Ovary (tissue), 7 donors: ENCODE measurements at regions not wholly inside any gene's neighbourhood (a gene's known extent, or its start where the extent isn't known, plus 50 kb on each side); places are given as distances from the start of the nearest gene placed in this dataset.

Experiments
- DNase-seq, 5 donors: peaks; one replicate each; pipeline ENCODE4 v3.0.0-alpha.2; 2019 to 2020
- H3K27ac ChIP-seq, 2 donors: fragments of 200-600 bp; one replicate each; pipeline versions ENCODE4 v1.5.1 to v1.8.0; 2019 to 2022
- H3K27me3 ChIP-seq: fragments of 200-600 bp; one replicate; pipeline ENCODE4 v1.8.0; 2022
- H3K36me3 ChIP-seq: fragments of 200-600 bp; sonication (generic); one replicate; pipeline ENCODE4 v1.5.1; 2019
- H3K4me1 ChIP-seq: one replicate; pipeline ENCODE4 v1.8.1; 2013; ENCODE audit warnings: mild to moderate bottlenecking, moderate library complexity; ENCODE audit not compliant: insufficient read depth
- H3K4me3 ChIP-seq: fragments of 200-600 bp; sonication (generic); one replicate; pipeline ENCODE4 v1.5.1; 2017
- H3K9me3 ChIP-seq, 2 donors: fragments of 200-600 bp in 1 of 2; sonication (generic) in 1 of 2; one replicate each; pipeline versions ENCODE4 v1.5.1 to v1.8.1; 2013 to 2019; ENCODE audit warnings: mild to moderate bottlenecking in 1 of 2, moderate library complexity in 1 of 2
- CTCF ChIP-seq, 3 donors: fragments of 450-650 bp in 2 of 3; fragments of 200-600 bp in 1 of 3; IDR thresholded peaks; one replicate each; pipeline versions ENCODE4 v1.5.1 to v1.8.0; 2016 to 2022; ENCODE audit warnings: antibody characterized with exemption in 3 of 3, mild to moderate bottlenecking in 1 of 3
- EP300 ChIP-seq: sonication (generic); formaldehyde crosslinking; IDR thresholded peaks from one replicate; pipeline ENCODE4 v1.6.1; 2017; ENCODE audit warnings: antibody characterized with exemption
- POLR2A ChIP-seq: fragments of 450-650 bp; IDR thresholded peaks from one replicate; pipeline ENCODE4 v1.6.1; 2017; ENCODE audit warnings: antibody characterized with exemption, mild to moderate bottlenecking, moderate library complexity
- whole genome bisulfite sequencing, 3 donors: extraction: QIAGEN DNeasy Blood & Tissue Kit in 1 of 3; methylation state at CpG; one replicate each; pipeline versions ENCODE4 v1.1.5 to v1.1.7; 2013 to 2017; 5-methylcytosine and 5-hydroxymethylcytosine counted together
- intact Hi-C, 4 donors: fragments of 100-400 bp; cut with DNase I; formaldehyde crosslinking; loops; one replicate each; pipeline versions ENCODE4 v1.11.0 to v1.15.1; 2022 to 2023
- donor health status: DM: no; HTN: no; CAD: no; lungs with moderate emphysema.
- donor health status: DM: no; HTN: no; CAD: no.
- donor health status: Bipolar disorder and iron deficiency.
- donor health status: DM: no; HTN: no; CAD: no.
- donor health status: DM: yes; HTN: yes; CAD: no.

DNA sequence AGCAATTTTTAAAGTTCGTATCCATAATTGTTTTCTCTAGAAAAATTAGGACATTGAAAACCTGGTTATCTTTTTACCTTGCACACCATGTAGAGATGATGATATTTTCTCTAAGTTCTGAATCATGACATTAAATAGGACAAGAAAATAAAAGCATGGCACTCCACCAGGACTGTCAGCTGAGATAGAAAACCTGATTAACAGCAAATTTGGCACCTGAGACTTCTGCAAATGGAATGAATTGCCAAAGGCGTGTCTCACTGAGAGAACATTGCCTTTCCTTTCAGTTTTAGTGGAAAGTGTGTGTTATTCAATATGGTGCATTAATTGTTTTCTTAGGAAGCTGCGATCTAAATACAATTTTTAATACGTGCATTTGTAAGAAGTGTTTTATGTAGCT lies 164.7 kb downstream of the LRRC30 start:
- Histone ChIP-seq H3K27ac (no peak overlapping the region), H3K27me3 (no peaks in the 10 kb centered on the region), H3K9me3 (no peaks in the 10 kb centered on the region), H3K4me1 (no peaks in the 10 kb centered on the region), H3K4me3 (no peak overlapping the region), H3K36me3 (no peaks in the 10 kb centered on the region)
- intact Hi-C loops = no loop called here
- 63 to 73% (median 72%) methylated on average over 4 of the region's 4 CpGs for WGBS, 3 donors
- TF ChIP-seq CTCF (IDR thresholded peaks at IDR 0.05) (no peak), EP300 (no peak), POLR2A (no peak)
- DNase-seq = no peak

DNA sequence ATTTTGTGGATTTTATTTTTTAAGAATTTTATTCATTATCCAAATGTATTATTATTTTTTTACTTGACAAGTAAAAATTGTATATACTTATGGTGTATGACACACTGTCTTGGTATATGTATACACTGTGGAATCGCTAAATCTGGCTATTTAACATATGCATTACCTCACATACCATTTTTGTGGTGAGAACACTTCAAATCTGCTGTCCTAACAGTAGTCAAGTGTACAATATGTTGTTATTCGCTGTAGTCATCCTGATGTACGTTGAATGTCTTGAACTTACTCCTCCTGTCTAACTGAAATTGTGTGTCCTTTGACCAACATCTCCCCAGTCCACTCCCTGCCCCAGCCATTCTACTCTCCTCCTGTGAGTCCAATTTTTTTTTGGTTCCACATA lies 153.2 kb upstream of the PTPRM start:
- H3K27me3 ChIP-seq = no peaks in the 10 kb centered on the region
- no peak overlapping the region for H3K27ac ChIP-seq
- no peaks in the 10 kb centered on the region for H3K4me1 ChIP-seq
- no peak for DNase-seq
- H3K36me3 ChIP-seq = no peaks in the 10 kb centered on the region
- no peaks in the 10 kb centered on the region for H3K9me3 ChIP-seq
- H3K4me3 ChIP-seq = no peak overlapping the region
- WGBS, 3 donors = 93 to 97% (median 94%) methylated on average over 3 of the region's 3 CpGs
- intact Hi-C loops = no loop called here
- TF ChIP-seq CTCF (IDR thresholded peaks at IDR 0.05) = no peak
- TF ChIP-seq EP300 = no peak
- TF ChIP-seq POLR2A = no peak

- Histone ChIP-seq H3K27me3 (no peaks in the 10 kb centered on the region), H3K36me3 (no peaks in the 10 kb centered on the region), H3K27ac (no peak overlapping the region), H3K4me3 (no peak overlapping the region), H3K4me1 (no peaks in the 10 kb centered on the region), H3K9me3 (no peaks in the 10 kb centered on the region)
- 76 to 94% (median 84%) methylated on average over 2 of the region's 2 CpGs for WGBS, 3 donors
- no peak for DNase-seq
- TF ChIP-seq EP300 (no peak), POLR2A (no peak), CTCF (IDR thresholded peaks at IDR 0.05) (no peak)
- intact Hi-C loops = no loop called here
Observed at GRCh38 chr18:7414459-7414858, 152.7 kb upstream of the PTPRM start.

DNA sequence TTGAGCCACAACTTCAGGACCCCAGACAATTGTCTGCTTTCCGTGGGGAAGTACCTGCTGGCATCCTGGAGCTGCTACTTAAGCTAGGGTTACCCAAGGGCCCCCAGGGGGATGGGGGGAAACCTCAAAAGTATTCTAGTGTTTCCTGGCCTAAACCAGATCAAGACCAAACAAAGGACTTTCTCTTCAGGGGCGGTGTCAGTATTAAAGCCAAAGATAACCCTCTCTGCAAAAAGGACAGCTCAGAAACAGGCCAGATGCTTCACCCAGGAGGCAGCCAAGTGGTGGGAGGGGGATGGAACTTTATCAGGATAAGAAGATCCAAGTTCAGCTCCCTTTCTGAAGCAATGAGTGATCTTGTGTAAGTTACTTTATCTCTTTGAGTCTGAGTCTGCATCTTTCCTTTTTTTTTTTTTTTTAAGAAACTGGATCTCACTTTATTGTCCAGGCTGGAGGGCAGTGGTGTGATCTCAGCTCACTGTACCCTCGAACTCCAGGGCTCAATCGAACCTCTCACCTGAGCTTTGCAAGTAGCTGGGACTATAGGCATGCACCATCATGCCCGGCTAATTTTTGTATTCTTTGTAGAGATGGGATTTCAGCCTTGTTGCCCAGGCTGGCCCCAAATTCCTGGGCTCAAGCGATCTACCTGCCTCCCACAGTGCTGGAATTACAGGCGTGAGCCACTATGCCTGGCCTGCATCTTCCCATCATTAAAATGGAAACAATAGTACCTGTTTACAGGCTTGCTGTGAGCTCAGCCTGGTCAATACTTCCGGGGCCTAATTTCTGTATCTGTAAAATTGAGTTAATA lies 151.8 kb upstream of the PTPRM start:
- Histone ChIP-seq H3K36me3 (no peaks in the 10 kb centered on the region), H3K4me1 (no peaks in the 10 kb centered on the region), H3K27me3 (no peaks in the 10 kb centered on the region), H3K9me3 (no peaks in the 10 kb centered on the region), H3K4me3 (no peak overlapping the region), H3K27ac (no peak overlapping the region)
- intact Hi-C loops = no loop called here
- TF ChIP-seq CTCF (IDR thresholded peaks at IDR 0.05) (no peak), POLR2A (no peak), EP300 (no peak)
- WGBS, 3 donors = 82 to 83% (median 82%) methylated on average over 8 of the region's 8 CpGs
- no peak for DNase-seq
